ENCODE measurements at regions not wholly inside any gene's neighbourhood (a gene's known extent, or its start where the extent isn't known, plus 50 kb on each side); places are given as distances from the start of the nearest gene placed in this dataset.

DNA sequence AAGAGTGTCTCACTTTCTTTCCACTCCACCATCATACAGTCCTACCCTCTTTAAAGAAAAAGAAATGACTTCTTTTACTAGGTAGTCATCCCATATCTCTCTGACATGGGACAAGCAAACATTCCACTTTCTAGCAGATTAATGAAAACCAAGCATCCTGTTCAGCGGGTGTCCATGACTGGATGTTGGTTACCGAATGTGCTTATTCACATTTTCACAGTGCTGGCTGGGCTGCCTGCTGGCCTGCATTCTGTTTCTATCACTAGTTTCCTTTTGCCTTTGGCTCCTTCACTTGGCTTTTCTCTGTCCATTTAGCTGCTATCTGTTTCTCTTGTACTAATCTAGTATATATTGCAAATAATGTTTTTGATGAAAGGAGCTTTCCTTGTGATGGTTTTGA is 598.4 kb downstream of the RWDD3 start:
- TF ChIP-seq, protein P1, sequence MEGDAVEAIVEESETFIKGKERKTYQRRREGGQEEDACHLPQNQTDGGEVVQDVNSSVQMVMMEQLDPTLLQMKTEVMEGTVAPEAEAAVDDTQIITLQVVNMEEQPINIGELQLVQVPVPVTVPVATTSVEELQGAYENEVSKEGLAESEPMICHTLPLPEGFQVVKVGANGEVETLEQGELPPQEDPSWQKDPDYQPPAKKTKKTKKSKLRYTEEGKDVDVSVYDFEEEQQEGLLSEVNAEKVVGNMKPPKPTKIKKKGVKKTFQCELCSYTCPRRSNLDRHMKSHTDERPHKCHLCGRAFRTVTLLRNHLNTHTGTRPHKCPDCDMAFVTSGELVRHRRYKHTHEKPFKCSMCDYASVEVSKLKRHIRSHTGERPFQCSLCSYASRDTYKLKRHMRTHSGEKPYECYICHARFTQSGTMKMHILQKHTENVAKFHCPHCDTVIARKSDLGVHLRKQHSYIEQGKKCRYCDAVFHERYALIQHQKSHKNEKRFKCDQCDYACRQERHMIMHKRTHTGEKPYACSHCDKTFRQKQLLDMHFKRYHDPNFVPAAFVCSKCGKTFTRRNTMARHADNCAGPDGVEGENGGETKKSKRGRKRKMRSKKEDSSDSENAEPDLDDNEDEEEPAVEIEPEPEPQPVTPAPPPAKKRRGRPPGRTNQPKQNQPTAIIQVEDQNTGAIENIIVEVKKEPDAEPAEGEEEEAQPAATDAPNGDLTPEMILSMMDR (optimal IDR thresholded peaks at IDR 0.05 in 1 of 3, IDR thresholded peaks at IDR 0.05 in 1 of 3, conservative IDR thresholded peaks at IDR 0.05 in 1 of 3; ENCODE audit: extremely low read depth in 1 of 3, insufficient read depth in 2 of 3, low read length in 3 of 3): no peak
- no peak for TF ChIP-seq EZH2 (IDR thresholded peaks at IDR 0.05; ENCODE audit: low read length)
- dilution Hi-C loops (cut with MboI; ENCODE audit: extremely low pct_ligation_motif_present, low sequenced_read_pairs): no loop called here
- Histone ChIP-seq H4K20me1 (ENCODE audit: control insufficient read depth, extremely low read depth, insufficient read depth, low read length) (no peaks in the 10 kb centered on the region), H3K4me3 (ENCODE audit: control insufficient read depth in 2 of 3, extremely low read depth in 1 of 3, insufficient read depth in 2 of 3, low read depth in 1 of 3, low read length in 3 of 3) (no peak overlapping the region), H3K27me3 (ENCODE audit: control insufficient read depth, extremely low read depth, insufficient read depth, low read length) (no peaks in the 10 kb centered on the region), H2AFZ (ENCODE audit: control insufficient read depth, low read length) (no peak overlapping the region), H3K9ac (ENCODE audit: control insufficient read depth, extremely low read depth, insufficient read depth, low read length) (no peak overlapping the region), H3K9me3 (ENCODE audit: control insufficient read depth, low read depth, low read length) (no peaks in the 10 kb centered on the region), H3K79me2 (ENCODE audit: control insufficient read depth, insufficient read depth, low read length) (no peaks in the 10 kb centered on the region), H3K4me1 (ENCODE audit: control insufficient read depth, extremely low read depth, insufficient read depth, low read length) (no peaks in the 10 kb centered on the region), H3K36me3 (ENCODE audit: control insufficient read depth in 2 of 2, extremely low read depth in 1 of 2, insufficient read depth in 2 of 2, low read length in 2 of 2) (no peaks in the 10 kb centered on the region), H3K27ac (ENCODE audit: control insufficient read depth, insufficient read depth, low read length) (no peak overlapping the region), H3K4me2 (ENCODE audit: control insufficient read depth, extremely low read depth, insufficient read depth, low read depth, low read length) (no peak overlapping the region), H3K9me1 (ENCODE audit: control insufficient read depth, extremely low read depth, insufficient read depth, low read length) (no peaks in the 10 kb centered on the region)
- DNase-seq (ENCODE audit: low read depth, low spot score): no peak
- no peak for FAIRE-seq

DNA sequence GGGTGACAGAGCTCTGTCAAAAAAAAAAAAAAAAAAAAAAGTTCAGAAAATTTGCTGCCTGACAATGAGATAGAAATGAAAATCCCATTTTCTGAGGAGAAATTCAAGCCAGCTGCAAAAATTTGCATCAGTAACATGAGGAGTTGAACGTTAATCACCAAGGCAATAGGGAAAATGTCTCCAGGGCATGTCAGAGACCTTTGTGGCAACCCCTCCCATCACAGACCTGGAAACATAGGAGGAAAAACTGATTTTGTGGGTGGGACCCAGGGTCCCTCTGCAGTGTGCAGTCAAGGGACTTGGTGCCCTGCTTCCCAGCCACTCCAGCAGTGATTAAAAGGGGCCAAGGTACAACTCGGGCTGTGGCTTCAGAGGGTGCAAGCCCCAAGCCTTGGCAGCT is 615.4 kb downstream of the RWDD3 start:
- no peak overlapping the region for H3K4me3 ChIP-seq (ENCODE audit: control insufficient read depth in 2 of 3, extremely low read depth in 1 of 3, insufficient read depth in 2 of 3, low read depth in 1 of 3, low read length in 3 of 3)
- DNase-seq (ENCODE audit: low read depth, low spot score): no peak

More for the DNA sequence above, 615.4 kb downstream of the RWDD3 start:
- H3K79me2 ChIP-seq (ENCODE audit: control insufficient read depth, insufficient read depth, low read length): no peaks in the 10 kb centered on the region
- no peak for TF ChIP-seq EZH2 (IDR thresholded peaks at IDR 0.05; ENCODE audit: low read length)
- TF ChIP-seq, protein P1 (optimal IDR thresholded peaks at IDR 0.05 in 1 of 3, IDR thresholded peaks at IDR 0.05 in 1 of 3, conservative IDR thresholded peaks at IDR 0.05 in 1 of 3; ENCODE audit: extremely low read depth in 1 of 3, insufficient read depth in 2 of 3, low read length in 3 of 3): no peak
- no peaks in the 10 kb centered on the region for H3K4me1 ChIP-seq (ENCODE audit: control insufficient read depth, extremely low read depth, insufficient read depth, low read length)
- H3K9ac ChIP-seq (ENCODE audit: control insufficient read depth, extremely low read depth, insufficient read depth, low read length): no peak overlapping the region
- no peaks in the 10 kb centered on the region for H3K36me3 ChIP-seq (ENCODE audit: control insufficient read depth in 2 of 2, extremely low read depth in 1 of 2, insufficient read depth in 2 of 2, low read length in 2 of 2)
- no peak overlapping the region for H3K27ac ChIP-seq (ENCODE audit: control insufficient read depth, insufficient read depth, low read length)
- FAIRE-seq: no peak
- H3K9me1 ChIP-seq (ENCODE audit: control insufficient read depth, extremely low read depth, insufficient read depth, low read length): no peaks in the 10 kb centered on the region
- H3K27me3 ChIP-seq (ENCODE audit: control insufficient read depth, extremely low read depth, insufficient read depth, low read length): no peaks in the 10 kb centered on the region
- H3K4me2 ChIP-seq (ENCODE audit: control insufficient read depth, extremely low read depth, insufficient read depth, low read depth, low read length): no peak overlapping the region
- no peak overlapping the region for H2AFZ ChIP-seq (ENCODE audit: control insufficient read depth, low read length)
- dilution Hi-C loops (cut with MboI; ENCODE audit: extremely low pct_ligation_motif_present, low sequenced_read_pairs): no loop called here
- no peaks in the 10 kb centered on the region for H4K20me1 ChIP-seq (ENCODE audit: control insufficient read depth, extremely low read depth, insufficient read depth, low read length)
- no peaks in the 10 kb centered on the region for H3K9me3 ChIP-seq (ENCODE audit: control insufficient read depth, low read depth, low read length)

All from keratinocyte (primary cell).